Liver (tissue), 8 donors: ENCODE measurements at regions not wholly inside any gene's neighbourhood (a gene's known extent, or its start where the extent isn't known, plus 50 kb on each side); places are given as distances from the start of the nearest gene placed in this dataset.

Experiments used
- DNase-seq: peaks from one replicate; pipeline ENCODE4 v3.0.0-alpha.2; 2017; ENCODE audit warnings: low spot score
- H3K27ac ChIP-seq, 2 donors: one replicate each; pipeline ENCODE4 v1.7.0; 2013; ENCODE audit warnings: inconsistent platforms in 2 of 2, low read length in 2 of 2, control low read depth in 1 of 2, low read depth in 1 of 2, mild to moderate bottlenecking in 1 of 2
- H3K27me3 ChIP-seq, 4 donors: one replicate each; pipeline versions ENCODE4 v1.6.1 to v1.7.0; 2013; ENCODE audit warnings: low read length in 3 of 4, inconsistent platforms in 1 of 4, mild to moderate bottlenecking in 1 of 4, moderate library complexity in 1 of 4; ENCODE audit not compliant: control insufficient read depth in 4 of 4, insufficient read depth in 4 of 4
- H3K36me3 ChIP-seq, 4 donors: one replicate each; pipeline versions ENCODE4 v1.6.1 to v1.7.0; 2013; ENCODE audit warnings: low read length in 3 of 4, mild to moderate bottlenecking in 3 of 4, low read depth in 1 of 4, moderate library complexity in 1 of 4; ENCODE audit not compliant: control insufficient read depth in 4 of 4, insufficient read depth in 3 of 4
- H3K4me1 ChIP-seq, 4 donors: one replicate each; pipeline versions ENCODE4 v1.6.1 to v1.7.0; 2013; ENCODE audit warnings: low read length in 3 of 4, mild to moderate bottlenecking in 3 of 4, moderate library complexity in 1 of 4; ENCODE audit not compliant: control insufficient read depth in 4 of 4, insufficient read depth in 4 of 4
- H3K4me3 ChIP-seq, 3 donors: one replicate each; pipeline versions ENCODE4 v1.6.1 to v1.7.0; 2013; ENCODE audit warnings: low read length in 3 of 3, control low read depth in 1 of 3, low read depth in 1 of 3, mild to moderate bottlenecking in 1 of 3
- H3K9ac ChIP-seq, 2 donors: one replicate each; pipeline ENCODE4 v1.7.0; 2013; ENCODE audit warnings: low read length in 2 of 2, mild to moderate bottlenecking in 2 of 2, moderate library complexity in 2 of 2, control low read depth in 1 of 2, low read depth in 1 of 2
- H3K9me3 ChIP-seq, 4 donors: one replicate each; pipeline versions ENCODE4 v1.6.1 to v1.7.0; 2013; ENCODE audit warnings: low read length in 3 of 4; ENCODE audit not compliant: control insufficient read depth in 4 of 4
- EGR1 ChIP-seq, 2 donors: IDR thresholded peaks; 2 replicates each; pipeline ENCODE4 v1.6.1; 2016 to 2018; ENCODE audit warnings: antibody characterized with exemption in 2 of 2, low read depth in 2 of 2
- FOXA1 ChIP-seq: IDR thresholded peaks from 2 replicates; pipeline ENCODE4 v1.6.1; 2016; ENCODE audit warnings: antibody characterized with exemption
- FOXA2 ChIP-seq: IDR thresholded peaks from 2 replicates; pipeline ENCODE4 v1.6.1; 2016; ENCODE audit warnings: antibody characterized with exemption
- GABPA ChIP-seq, 2 donors: IDR thresholded peaks in 1 of 2; conservative IDR thresholded peaks in 1 of 2; 2 replicates each; pipeline ENCODE4 v1.6.1; 2016; ENCODE audit warnings: antibody characterized with exemption in 2 of 2, mild to moderate bottlenecking in 1 of 2, moderate library complexity in 1 of 2
- HNF4A ChIP-seq, 2 donors: conservative IDR thresholded peaks; 2 replicates each; pipeline ENCODE4 v1.6.1; 2016; ENCODE audit warnings: antibody characterized with exemption in 2 of 2, mild to moderate bottlenecking in 2 of 2
- HNF4G ChIP-seq: IDR thresholded peaks from 2 replicates; pipeline ENCODE4 v1.6.1; 2016; ENCODE audit warnings: antibody characterized with exemption
- JUND ChIP-seq, 2 donors: IDR thresholded peaks; 2 replicates each; pipeline ENCODE4 v1.6.1; 2016; ENCODE audit warnings: antibody characterized with exemption in 2 of 2
- NR2F2 ChIP-seq: IDR thresholded peaks from 2 replicates; pipeline ENCODE4 v1.6.1; 2016; ENCODE audit warnings: antibody characterized with exemption
- RAD21 ChIP-seq, 2 donors: IDR thresholded peaks; 2 replicates each; pipeline ENCODE4 v1.6.1; 2016; ENCODE audit warnings: antibody characterized with exemption in 2 of 2, mild to moderate bottlenecking in 2 of 2
- RXRA ChIP-seq, 2 donors: IDR thresholded peaks; 2 replicates each; pipeline ENCODE4 v1.6.1; 2017 to 2018; ENCODE audit warnings: antibody characterized with exemption in 2 of 2, mild to moderate bottlenecking in 1 of 2
- SP1 ChIP-seq: IDR thresholded peaks from 2 replicates; pipeline ENCODE4 v1.6.1; 2018; ENCODE audit warnings: antibody characterized with exemption, mild to moderate bottlenecking
- TAF1 ChIP-seq: conservative IDR thresholded peaks from 2 replicates; pipeline ENCODE4 v1.6.1; 2016; ENCODE audit warnings: antibody characterized with exemption, mild to moderate bottlenecking
- YY1 ChIP-seq: IDR thresholded peaks from 2 replicates; pipeline ENCODE4 v1.6.1; 2016; ENCODE audit warnings: antibody characterized with exemption, mild to moderate bottlenecking
- whole genome bisulfite sequencing: extraction: QIAGEN DNeasy Blood & Tissue Kit; methylation state at CpG from one replicate; pipeline ENCODE4 v1.1.7; 2013; 5-methylcytosine and 5-hydroxymethylcytosine counted together
- TF ChIP-seq, protein P1 (sequence below): IDR thresholded peaks from 2 replicates; pipeline ENCODE4 v1.6.1; 2016; ENCODE audit warnings: antibody characterized with exemption, mild to moderate bottlenecking
- TF ChIP-seq, protein P2 (sequence below): IDR thresholded peaks from 2 replicates; pipeline ENCODE4 v1.6.1; 2016; ENCODE audit warnings: antibody characterized with exemption
- TF ChIP-seq, protein P3 (sequence below): fragments of 150-350 bp; IDR thresholded peaks from 2 replicates; pipeline ENCODE4 v1.5.1; 2017; ENCODE audit warnings: improper control_type of control experiment, low read depth, low read length; ENCODE audit not compliant: missing input control
- TF ChIP-seq, protein P4 (sequence below): IDR thresholded peaks from 2 replicates; pipeline ENCODE4 v1.6.1; 2016; ENCODE audit warnings: antibody characterized with exemption
- TF ChIP-seq, protein P5 (sequence below): IDR thresholded peaks from 2 replicates; pipeline ENCODE4 v1.6.1; 2016; ENCODE audit warnings: antibody characterized with exemption
- donor health status: healthy.
- donor health status: healthy.
- donor health status: healthy.
- donor health status: healthy.
- donor health status: healthy.

DNA sequence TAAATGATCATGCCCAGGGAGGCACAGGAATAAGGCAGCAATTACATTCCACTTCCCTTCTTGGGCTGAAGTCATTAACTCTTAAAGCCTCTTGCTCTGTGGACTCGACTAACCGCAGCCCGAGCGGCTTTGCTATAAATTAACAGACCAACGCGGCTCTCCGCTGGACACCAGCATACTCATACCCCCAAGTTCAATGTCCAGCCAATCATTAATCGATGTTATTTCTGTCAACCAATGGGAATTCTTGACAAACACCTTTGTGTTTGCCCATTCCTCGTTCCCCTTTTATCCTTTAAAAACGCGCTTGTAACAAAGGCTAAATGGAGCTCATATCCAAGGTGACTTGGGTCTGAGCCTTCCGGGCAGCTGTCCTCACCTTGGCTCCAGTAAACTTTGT, 183.1 kb upstream of the RALGAPA2 start:
- WGBS = 76% methylated on average over 12 of the region's 12 CpGs
- peaks cover 0 to 7% (median 2%) of the 10 kb centered on the region in 4 donors for H3K27me3 ChIP-seq
- H3K36me3 ChIP-seq = no peaks in the 10 kb centered on the region
- DNase-seq = no peak
- no peaks in the 10 kb centered on the region for H3K4me1 ChIP-seq
- no peaks in the 10 kb centered on the region for H3K9me3 ChIP-seq
- H3K27ac ChIP-seq = no peak overlapping the region
- TF ChIP-seq, protein P1, sequence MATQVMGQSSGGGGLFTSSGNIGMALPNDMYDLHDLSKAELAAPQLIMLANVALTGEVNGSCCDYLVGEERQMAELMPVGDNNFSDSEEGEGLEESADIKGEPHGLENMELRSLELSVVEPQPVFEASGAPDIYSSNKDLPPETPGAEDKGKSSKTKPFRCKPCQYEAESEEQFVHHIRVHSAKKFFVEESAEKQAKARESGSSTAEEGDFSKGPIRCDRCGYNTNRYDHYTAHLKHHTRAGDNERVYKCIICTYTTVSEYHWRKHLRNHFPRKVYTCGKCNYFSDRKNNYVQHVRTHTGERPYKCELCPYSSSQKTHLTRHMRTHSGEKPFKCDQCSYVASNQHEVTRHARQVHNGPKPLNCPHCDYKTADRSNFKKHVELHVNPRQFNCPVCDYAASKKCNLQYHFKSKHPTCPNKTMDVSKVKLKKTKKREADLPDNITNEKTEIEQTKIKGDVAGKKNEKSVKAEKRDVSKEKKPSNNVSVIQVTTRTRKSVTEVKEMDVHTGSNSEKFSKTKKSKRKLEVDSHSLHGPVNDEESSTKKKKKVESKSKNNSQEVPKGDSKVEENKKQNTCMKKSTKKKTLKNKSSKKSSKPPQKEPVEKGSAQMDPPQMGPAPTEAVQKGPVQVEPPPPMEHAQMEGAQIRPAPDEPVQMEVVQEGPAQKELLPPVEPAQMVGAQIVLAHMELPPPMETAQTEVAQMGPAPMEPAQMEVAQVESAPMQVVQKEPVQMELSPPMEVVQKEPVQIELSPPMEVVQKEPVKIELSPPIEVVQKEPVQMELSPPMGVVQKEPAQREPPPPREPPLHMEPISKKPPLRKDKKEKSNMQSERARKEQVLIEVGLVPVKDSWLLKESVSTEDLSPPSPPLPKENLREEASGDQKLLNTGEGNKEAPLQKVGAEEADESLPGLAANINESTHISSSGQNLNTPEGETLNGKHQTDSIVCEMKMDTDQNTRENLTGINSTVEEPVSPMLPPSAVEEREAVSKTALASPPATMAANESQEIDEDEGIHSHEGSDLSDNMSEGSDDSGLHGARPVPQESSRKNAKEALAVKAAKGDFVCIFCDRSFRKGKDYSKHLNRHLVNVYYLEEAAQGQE = no peak
- no peak for TF ChIP-seq HNF4A (conservative IDR thresholded peaks at IDR 0.05)
- no peak for TF ChIP-seq FOXA1
- no peak for TF ChIP-seq RAD21 (IDR thresholded peaks at IDR 0.05)
- no peak for TF ChIP-seq JUND (IDR thresholded peaks at IDR 0.05)
- no peak for TF ChIP-seq HNF4G
- TF ChIP-seq, protein P2, sequence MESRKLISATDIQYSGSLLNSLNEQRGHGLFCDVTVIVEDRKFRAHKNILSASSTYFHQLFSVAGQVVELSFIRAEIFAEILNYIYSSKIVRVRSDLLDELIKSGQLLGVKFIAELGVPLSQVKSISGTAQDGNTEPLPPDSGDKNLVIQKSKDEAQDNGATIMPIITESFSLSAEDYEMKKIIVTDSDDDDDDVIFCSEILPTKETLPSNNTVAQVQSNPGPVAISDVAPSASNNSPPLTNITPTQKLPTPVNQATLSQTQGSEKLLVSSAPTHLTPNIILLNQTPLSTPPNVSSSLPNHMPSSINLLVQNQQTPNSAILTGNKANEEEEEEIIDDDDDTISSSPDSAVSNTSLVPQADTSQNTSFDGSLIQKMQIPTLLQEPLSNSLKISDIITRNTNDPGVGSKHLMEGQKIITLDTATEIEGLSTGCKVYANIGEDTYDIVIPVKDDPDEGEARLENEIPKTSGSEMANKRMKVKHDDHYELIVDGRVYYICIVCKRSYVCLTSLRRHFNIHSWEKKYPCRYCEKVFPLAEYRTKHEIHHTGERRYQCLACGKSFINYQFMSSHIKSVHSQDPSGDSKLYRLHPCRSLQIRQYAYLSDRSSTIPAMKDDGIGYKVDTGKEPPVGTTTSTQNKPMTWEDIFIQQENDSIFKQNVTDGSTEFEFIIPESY = no peak
- no peak for TF ChIP-seq GABPA (IDR thresholded peaks at IDR 0.05 in 1 of 2, conservative IDR thresholded peaks at IDR 0.05 in 1 of 2)
- TF ChIP-seq SP1 = no peak
- TF ChIP-seq NR2F2 = no peak
- TF ChIP-seq, protein P3, sequence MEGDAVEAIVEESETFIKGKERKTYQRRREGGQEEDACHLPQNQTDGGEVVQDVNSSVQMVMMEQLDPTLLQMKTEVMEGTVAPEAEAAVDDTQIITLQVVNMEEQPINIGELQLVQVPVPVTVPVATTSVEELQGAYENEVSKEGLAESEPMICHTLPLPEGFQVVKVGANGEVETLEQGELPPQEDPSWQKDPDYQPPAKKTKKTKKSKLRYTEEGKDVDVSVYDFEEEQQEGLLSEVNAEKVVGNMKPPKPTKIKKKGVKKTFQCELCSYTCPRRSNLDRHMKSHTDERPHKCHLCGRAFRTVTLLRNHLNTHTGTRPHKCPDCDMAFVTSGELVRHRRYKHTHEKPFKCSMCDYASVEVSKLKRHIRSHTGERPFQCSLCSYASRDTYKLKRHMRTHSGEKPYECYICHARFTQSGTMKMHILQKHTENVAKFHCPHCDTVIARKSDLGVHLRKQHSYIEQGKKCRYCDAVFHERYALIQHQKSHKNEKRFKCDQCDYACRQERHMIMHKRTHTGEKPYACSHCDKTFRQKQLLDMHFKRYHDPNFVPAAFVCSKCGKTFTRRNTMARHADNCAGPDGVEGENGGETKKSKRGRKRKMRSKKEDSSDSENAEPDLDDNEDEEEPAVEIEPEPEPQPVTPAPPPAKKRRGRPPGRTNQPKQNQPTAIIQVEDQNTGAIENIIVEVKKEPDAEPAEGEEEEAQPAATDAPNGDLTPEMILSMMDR = no peak
- TF ChIP-seq EGR1 (IDR thresholded peaks at IDR 0.05; ENCODE audit: low read depth in 2 of 2) = no peak
- no peak for TF ChIP-seq TAF1
- TF ChIP-seq, protein P4, sequence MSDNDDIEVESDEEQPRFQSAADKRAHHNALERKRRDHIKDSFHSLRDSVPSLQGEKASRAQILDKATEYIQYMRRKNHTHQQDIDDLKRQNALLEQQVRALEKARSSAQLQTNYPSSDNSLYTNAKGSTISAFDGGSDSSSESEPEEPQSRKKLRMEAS = no peak
- TF ChIP-seq RXRA (IDR thresholded peaks at IDR 0.05) = no peak
- no peak for TF ChIP-seq YY1
- TF ChIP-seq FOXA2 = no peak
- TF ChIP-seq, protein P5, sequence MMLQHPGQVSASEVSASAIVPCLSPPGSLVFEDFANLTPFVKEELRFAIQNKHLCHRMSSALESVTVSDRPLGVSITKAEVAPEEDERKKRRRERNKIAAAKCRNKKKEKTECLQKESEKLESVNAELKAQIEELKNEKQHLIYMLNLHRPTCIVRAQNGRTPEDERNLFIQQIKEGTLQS = no peak
- H3K9ac ChIP-seq = no peak overlapping the region
- no peak overlapping the region for H3K4me3 ChIP-seq
